Right atrium auricular region (tissue), 2 donors: ENCODE measurements at regions not wholly inside any gene's neighbourhood (a gene's known extent, or its start where the extent isn't known, plus 50 kb on each side); places are given as distances from the start of the nearest gene placed in this dataset.

Experiments
- DNase-seq: peaks from one replicate; pipeline ENCODE4 v3.0.0-alpha.2; 2019; ENCODE audit warnings: low spot score
- H3K27ac ChIP-seq, 2 donors: fragments of 200-600 bp; sonication (generic); 1 replicate in 1 of 2; 2 replicates in 1 of 2; pipeline ENCODE4 v1.5.1; 2016 to 2019
- H3K27me3 ChIP-seq, 2 donors: fragments of 200-600 bp; sonication (generic); one replicate each; pipeline versions ENCODE4 v1.5.1 to v1.6.0; 2017 to 2019
- H3K36me3 ChIP-seq: fragments of 200-600 bp; sonication (generic); one replicate; pipeline ENCODE4 v1.5.1; 2016
- H3K4me1 ChIP-seq, 2 donors: fragments of 200-600 bp; sonication (generic); one replicate each; pipeline versions ENCODE4 v1.5.1 to v1.6.0; 2017 to 2019
- H3K4me3 ChIP-seq, 2 donors: fragments of 200-600 bp; sonication (generic); 1 replicate in 1 of 2; 2 replicates in 1 of 2; pipeline ENCODE4 v1.5.1; 2017 to 2019; ENCODE audit warnings: mild to moderate bottlenecking in 1 of 2, moderate library complexity in 1 of 2
- H3K9me3 ChIP-seq, 2 donors: fragments of 200-600 bp; sonication (generic); one replicate each; pipeline ENCODE4 v1.5.1; 2019
- CTCF ChIP-seq, 2 donors: fragments of 200-600 bp; sonication (generic); IDR thresholded peaks; one replicate each; pipeline ENCODE4 v1.5.1; 2019; ENCODE audit warnings: antibody characterized with exemption in 2 of 2

- no peak overlapping the region for H3K27ac ChIP-seq
- TF ChIP-seq CTCF (IDR thresholded peaks at IDR 0.05) = no peak
- H3K4me3 ChIP-seq = no peak overlapping the region
- no peaks in the 10 kb centered on the region for H3K27me3 ChIP-seq
- no peaks in the 10 kb centered on the region for H3K36me3 ChIP-seq
- H3K4me1 ChIP-seq = no peaks in the 10 kb centered on the region
- no peak for DNase-seq
- H3K9me3 ChIP-seq = no peaks in the 10 kb centered on the region
Observed at GRCh38 chr21:35138665-35139381, 89.7 kb upstream of the RUNX1 start.

- Histone ChIP-seq H3K36me3 (no peaks in the 10 kb centered on the region), H3K27me3 (no peaks in the 10 kb centered on the region), H3K4me1 (no peaks in the 10 kb centered on the region), H3K9me3 (no peaks in the 10 kb centered on the region), H3K27ac (no peak overlapping the region), H3K4me3 (no peak overlapping the region)
- TF ChIP-seq CTCF (IDR thresholded peaks at IDR 0.05) = no peak
- DNase-seq = no peak
Observed at GRCh38 chr21:35136586-35137219, 87.6 kb upstream of the RUNX1 start.

- Histone ChIP-seq H3K27ac (no peak overlapping the region), H3K9me3 (no peaks in the 10 kb centered on the region), H3K27me3 (no peaks in the 10 kb centered on the region), H3K4me1 (no peaks in the 10 kb centered on the region), H3K4me3 (no peak overlapping the region), H3K36me3 (no peaks in the 10 kb centered on the region)
- no peak for DNase-seq
- no peak for TF ChIP-seq CTCF (IDR thresholded peaks at IDR 0.05)
Observed at GRCh38 chr21:35136106-35136505, 87.0 kb upstream of the RUNX1 start.

GRCh38 chr21:35135481-35135880 lies 86.4 kb upstream of the RUNX1 start:
- Histone ChIP-seq H3K36me3 (no peaks in the 10 kb centered on the region), H3K27ac (no peak overlapping the region), H3K27me3 (no peaks in the 10 kb centered on the region), H3K9me3 (no peaks in the 10 kb centered on the region), H3K4me1 (no peaks in the 10 kb centered on the region), H3K4me3 (no peak overlapping the region)
- TF ChIP-seq CTCF (IDR thresholded peaks at IDR 0.05) = no peak
- DNase-seq = no peak

- no peaks in the 10 kb centered on the region for H3K4me1 ChIP-seq
- no peak for TF ChIP-seq CTCF (IDR thresholded peaks at IDR 0.05)
- no peak overlapping the region for H3K4me3 ChIP-seq
- no peaks in the 10 kb centered on the region for H3K9me3 ChIP-seq
- no peak for DNase-seq
- H3K27ac ChIP-seq = no peak overlapping the region
- H3K36me3 ChIP-seq = no peaks in the 10 kb centered on the region
- no peaks in the 10 kb centered on the region for H3K27me3 ChIP-seq
Observed at GRCh38 chr21:35134309-35134708, 85.2 kb upstream of the RUNX1 start.
